Neural progenitor cell (in vitro differentiated cells): ENCODE measurements at regions not wholly inside any gene's neighbourhood (a gene's known extent, or its start where the extent isn't known, plus 50 kb on each side); places are given as distances from the start of the nearest gene placed in this dataset.
"Not testable (repeated sequence)": the region's sequence is repeated elsewhere in the genome, so short reads cannot be mapped to it uniquely, and the experiment has no call there.

ENCODE experiments used
- DNase-seq: peaks from one replicate; pipeline ENCODE4 v3.0.0-alpha.2; 2016; ENCODE audit warnings: low spot score
- H2AFZ ChIP-seq: fragments of 200-600 bp; sonication (generic); replicated peaks from 2 replicates; pipeline ENCODE4 v1.6.1; 2016; ENCODE audit warnings: antibody characterized with exemption
- H3F3A ChIP-seq: fragments of 200-600 bp; sonication (generic); 2 replicates; pipeline ENCODE4 v1.6.1; 2016; ENCODE audit warnings: antibody characterized with exemption, low read depth
- H3K27ac ChIP-seq: fragments of 200-600 bp; sonication (generic); 2 replicates; pipeline ENCODE4 v1.5.1; 2016; ENCODE audit warnings: mild to moderate bottlenecking
- H3K27me3 ChIP-seq: fragments of 200-600 bp; sonication (generic); 2 replicates; pipeline ENCODE4 v1.6.1; 2016; ENCODE audit warnings: mild to moderate bottlenecking, moderate library complexity
- H3K36me3 ChIP-seq: fragments of 200-600 bp; sonication (generic); 2 replicates; pipeline ENCODE4 v1.5.1; 2016
- H3K4me1 ChIP-seq: fragments of 200-600 bp; sonication (generic); 2 replicates; pipeline ENCODE4 v1.6.1; 2016; ENCODE audit warnings: mixed run types
- H3K4me2 ChIP-seq: fragments of 200-600 bp; sonication (generic); 2 replicates; pipeline ENCODE4 v1.6.1; 2016
- H3K4me3 ChIP-seq: fragments of 200-600 bp; sonication (generic); 2 replicates; pipeline ENCODE4 v1.5.1; 2016
- H3K79me2 ChIP-seq: fragments of 200-600 bp; sonication (generic); 2 replicates; pipeline ENCODE4 v1.6.1; 2016; ENCODE audit warnings: low read depth
- H3K9ac ChIP-seq: fragments of 200-600 bp; sonication (generic); 2 replicates; pipeline ENCODE4 v1.6.1; 2016
- H3K9me3 ChIP-seq: fragments of 200-600 bp; sonication (generic); 2 replicates; pipeline ENCODE4 v1.5.1; 2016; ENCODE audit warnings: low read depth
- H4K20me1 ChIP-seq: fragments of 200-600 bp; sonication (generic); 2 replicates; pipeline ENCODE4 v1.6.1; 2016; ENCODE audit warnings: low read depth
- H3K27ac Mint-ChIP-seq: 3 replicates; pipeline ENCODE4 v1.8.0; 2021; ENCODE audit warnings: mixed read lengths
- H3K27me3 Mint-ChIP-seq: 2 replicates; pipeline ENCODE4 v1.8.0; 2022; ENCODE audit warnings: low read depth, mild to moderate bottlenecking, inconsistent platforms, moderate library complexity, mixed read lengths; ENCODE audit not compliant: insufficient read depth
- H3K36me3 Mint-ChIP-seq: 3 replicates; pipeline ENCODE4 v1.8.0; 2021; ENCODE audit warnings: mixed read lengths
- H3K4me1 Mint-ChIP-seq: 3 replicates; pipeline ENCODE4 v1.8.0; 2021; ENCODE audit warnings: mixed read lengths
- H3K4me3 Mint-ChIP-seq: 3 replicates; pipeline ENCODE4 v1.8.0; 2021; ENCODE audit warnings: mild to moderate bottlenecking, moderate library complexity, mixed read lengths
- H3K9me3 Mint-ChIP-seq: 3 replicates; pipeline ENCODE4 v1.8.0; 2020; ENCODE audit warnings: mixed read lengths
- CTCF ChIP-seq: fragments of 200-600 bp; sonication (generic); IDR thresholded peaks from 2 replicates; pipeline ENCODE4 v1.5.1; 2017; ENCODE audit warnings: antibody characterized with exemption, mild to moderate bottlenecking
- EZH2 ChIP-seq: fragments of 200-600 bp; sonication (generic); IDR thresholded peaks from 2 replicates; pipeline ENCODE4 v1.6.1; 2017; ENCODE audit warnings: antibody characterized with exemption, mild to moderate bottlenecking, moderate library complexity
- EZH2phosphoT487 ChIP-seq: fragments of 200-600 bp; sonication (generic); IDR thresholded peaks from 2 replicates; pipeline ENCODE4 v1.6.1; 2017; ENCODE audit warnings: antibody characterized with exemption

GRCh38 chr3:185306286-185306685 lies 52.4 kb upstream of the EHHADH start:
- H3K79me2 ChIP-seq, H4K20me1 ChIP-seq, H3K4me2 ChIP-seq, H3K27me3 ChIP-seq, H3K4me3 ChIP-seq, H3K9ac ChIP-seq, DNase-seq, H3K27ac ChIP-seq, H2AFZ ChIP-seq, H3K36me3 ChIP-seq, H3K27ac Mint-ChIP-seq, H3K4me3 Mint-ChIP-seq, H3K27me3 Mint-ChIP-seq, H3K4me1 ChIP-seq, H3F3A ChIP-seq, H3K4me1 Mint-ChIP-seq: not testable (repeated sequence)
- H3K9me3 Mint-ChIP-seq = peaks cover 32% of the 10 kb centered on the region
- H3K36me3 Mint-ChIP-seq = peaks cover 13% of the 10 kb centered on the region
- H3K9me3 ChIP-seq = peaks cover 12% of the 10 kb centered on the region

GRCh38 chr3:185306847-185307246 lies 53.0 kb upstream of the EHHADH start:
- Histone ChIP-seq H3K27me3 (no peaks in the 10 kb centered on the region), H3K27ac (no peak overlapping the region), H3K4me1 (no peaks in the 10 kb centered on the region), H2AFZ (no peak overlapping the region), H3F3A (no peaks in the 10 kb centered on the region), H3K79me2 (no peaks in the 10 kb centered on the region), H3K4me3 (no peak overlapping the region), H4K20me1 (no peaks in the 10 kb centered on the region), H3K9me3 (peaks cover 12% of the 10 kb centered on the region), H3K36me3 (peaks cover 9% of the 10 kb centered on the region), H3K9ac (no peak overlapping the region), H3K4me2 (no peak overlapping the region)
- no peak overlapping the region for H3K4me3 Mint-ChIP-seq
- no peak overlapping the region for H3K27ac Mint-ChIP-seq
- TF ChIP-seq EZH2phosphoT487 (no peak), CTCF (no peak), EZH2 (no peak)
- H3K9me3 Mint-ChIP-seq = peaks cover 34% of the 10 kb centered on the region
- DNase-seq = no peak
- peaks cover 2% of the 10 kb centered on the region for H3K27me3 Mint-ChIP-seq
- H3K4me1 Mint-ChIP-seq = no peaks in the 10 kb centered on the region
- H3K36me3 Mint-ChIP-seq = peaks cover 13% of the 10 kb centered on the region

- H4K20me1 ChIP-seq = no peaks in the 10 kb centered on the region
- no peak overlapping the region for H3K27ac ChIP-seq
- no peak overlapping the region for H3K9ac ChIP-seq
- H3K4me1 Mint-ChIP-seq = peaks cover 3% of the 10 kb centered on the region
- H3K36me3 ChIP-seq = peaks cover 9% of the 10 kb centered on the region
- no peak overlapping the region for H3K4me3 Mint-ChIP-seq
- H3K9me3 Mint-ChIP-seq = peaks cover 34% of the 10 kb centered on the region
- peaks cover 13% of the 10 kb centered on the region for H3K36me3 Mint-ChIP-seq
- H3K27me3 Mint-ChIP-seq = peaks cover 2% of the 10 kb centered on the region
- no peaks in the 10 kb centered on the region for H3K79me2 ChIP-seq
- no peaks in the 10 kb centered on the region for H3K4me1 ChIP-seq
- peak overlapping the region; percentile 45 for H2AFZ ChIP-seq
- peaks cover 12% of the 10 kb centered on the region for H3K9me3 ChIP-seq
- DNase-seq = peak; percentile 79
- TF ChIP-seq EZH2phosphoT487 (no peak), EZH2 (no peak), CTCF (peak; percentile 70)
- no peaks in the 10 kb centered on the region for H3K27me3 ChIP-seq
- H3K4me3 ChIP-seq = no peak overlapping the region
- H3K4me2 ChIP-seq = no peak overlapping the region
- H3K27ac Mint-ChIP-seq = peak overlapping the region; percentile 12
- H3F3A ChIP-seq = no peaks in the 10 kb centered on the region
Measured at GRCh38 chr3:185308126-185308754, 54.4 kb upstream of the EHHADH start.

- no peak overlapping the region for H3K9ac ChIP-seq
- peaks cover 9% of the 10 kb centered on the region for H3K4me1 ChIP-seq
- no peak overlapping the region for H3K4me2 ChIP-seq
- no peak overlapping the region for H3K4me3 ChIP-seq
- TF ChIP-seq EZH2phosphoT487 (no peak), CTCF (no peak), EZH2 (no peak)
- Mint-ChIP-seq H3K36me3 (peaks cover 13% of the 10 kb centered on the region), H3K4me1 (peaks cover 12% of the 10 kb centered on the region), H3K4me3 (no peak overlapping the region), H3K9me3 (peaks cover 34% of the 10 kb centered on the region), H3K27ac (no peak overlapping the region), H3K27me3 (peaks cover 2% of the 10 kb centered on the region)
- H3K79me2 ChIP-seq = no peaks in the 10 kb centered on the region
- no peaks in the 10 kb centered on the region for H4K20me1 ChIP-seq
- H3K27ac ChIP-seq = no peak overlapping the region
- no peak overlapping the region for H2AFZ ChIP-seq
- H3F3A ChIP-seq = no peaks in the 10 kb centered on the region
- H3K36me3 ChIP-seq = peaks cover 9% of the 10 kb centered on the region
- H3K9me3 ChIP-seq = peaks cover 12% of the 10 kb centered on the region
- no peaks in the 10 kb centered on the region for H3K27me3 ChIP-seq
- no peak for DNase-seq
Measured at GRCh38 chr3:185309302-185309701, 53.6 kb upstream of the MAP3K13 start.
